MG63 (cell line): ENCODE measurements at regions not wholly inside any gene's neighbourhood (a gene's known extent, or its start where the extent isn't known, plus 50 kb on each side); places are given as distances from the start of the nearest gene placed in this dataset.

ENCODE experiments used
- DNase-seq: peaks from one replicate; pipeline ENCODE4 v3.0.0-alpha.2; 2020
- H3K27me3 ChIP-seq: fragments of 250-450 bp; sonication (Bioruptor Pico); 2 replicates; pipeline ENCODE4 v1.5.1; 2020; ENCODE audit warnings: mild to moderate bottlenecking, moderate library complexity
- H3K36me3 ChIP-seq: fragments of 250-450 bp; sonication (Bioruptor Pico); 2 replicates; pipeline ENCODE4 v1.5.1; 2020; ENCODE audit warnings: mild to moderate bottlenecking, moderate library complexity
- H3K4me3 ChIP-seq: fragments of 250-450 bp; sonication (Bioruptor Pico); 2 replicates; pipeline ENCODE4 v1.5.1; 2020; ENCODE audit warnings: mild to moderate bottlenecking, moderate library complexity
- H3K9me3 ChIP-seq: fragments of 250-450 bp; sonication (Bioruptor Pico); 2 replicates; pipeline ENCODE4 v1.5.1; 2020; ENCODE audit warnings: mild to moderate bottlenecking, moderate library complexity

DNA sequence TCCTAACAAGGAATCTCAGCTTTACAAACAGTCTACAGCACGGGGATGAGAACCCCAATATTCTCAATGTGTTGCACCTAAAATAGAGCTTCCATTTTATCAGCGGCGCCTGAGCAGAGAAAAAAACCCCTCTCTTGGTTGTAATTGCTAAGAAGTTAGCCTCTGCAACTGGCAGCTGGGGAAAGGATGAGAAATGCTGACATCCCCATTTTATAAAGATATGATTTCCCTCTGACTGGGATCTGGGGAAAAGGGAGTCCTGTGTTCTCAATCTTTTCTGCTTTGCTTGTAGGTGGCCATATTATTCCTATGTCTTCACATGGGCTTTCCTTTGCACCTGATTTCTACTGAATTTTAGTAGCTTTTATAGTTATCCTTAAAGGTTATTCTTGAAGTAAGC, 981.4 kb upstream of the DDX18 start:
- Histone ChIP-seq H3K36me3 (no peaks in the 10 kb centered on the region), H3K27me3 (no peaks in the 10 kb centered on the region), H3K4me3 (no peak overlapping the region), H3K9me3 (peaks cover 4% of the 10 kb centered on the region; the same call in 1 of the 2 replicates)
- no peak for DNase-seq

DNA sequence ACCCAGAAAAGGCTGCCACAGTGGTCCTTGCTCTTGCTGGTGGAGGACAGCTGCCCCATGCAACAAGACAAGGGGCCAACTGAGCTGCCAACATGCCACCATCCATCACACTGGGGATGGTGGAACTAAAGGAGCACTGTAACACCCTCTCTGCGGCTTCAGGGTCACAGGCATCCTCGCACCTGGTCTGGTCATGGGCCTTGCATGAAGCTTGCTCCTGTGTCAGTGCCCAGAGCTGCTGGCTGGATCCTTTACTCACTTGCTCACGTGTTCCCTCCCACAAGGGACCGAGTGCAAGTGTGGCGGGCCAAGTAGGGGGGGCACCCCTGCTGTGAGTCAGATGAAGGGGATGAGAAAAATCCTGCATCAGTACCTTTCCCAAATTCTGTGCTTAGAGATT, 972.3 kb upstream of the DDX18 start:
- H3K27me3 ChIP-seq: no peaks in the 10 kb centered on the region; the same call in 1 of the 2 replicates
- H3K36me3 ChIP-seq: no peaks in the 10 kb centered on the region
- no peak for DNase-seq
- H3K4me3 ChIP-seq: no peak overlapping the region
- H3K9me3 ChIP-seq: no peaks in the 10 kb centered on the region

DNA sequence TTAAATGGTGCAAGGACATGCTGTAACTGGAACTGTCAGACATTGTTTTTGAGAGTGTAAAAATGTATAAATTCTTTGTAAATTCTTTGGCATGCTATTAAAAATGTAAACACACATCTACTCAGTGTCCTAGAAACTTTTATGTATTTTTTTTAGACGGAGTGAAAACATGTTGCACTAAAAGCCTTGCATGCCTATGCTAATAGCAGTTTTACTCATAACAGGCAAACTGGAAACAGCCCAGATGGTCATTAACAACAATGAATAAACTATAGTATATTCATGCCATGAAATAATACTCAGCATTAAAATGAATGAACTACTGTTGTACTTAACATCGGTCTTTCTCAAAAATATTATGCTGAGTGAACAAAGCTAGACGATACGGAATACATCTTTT, 954.8 kb upstream of the DDX18 start:
- H3K4me3 ChIP-seq: no peak overlapping the region
- no peaks in the 10 kb centered on the region for H3K36me3 ChIP-seq
- H3K9me3 ChIP-seq: peaks cover 7% of the 10 kb centered on the region
- no peak for DNase-seq
- H3K27me3 ChIP-seq: no peaks in the 10 kb centered on the region

DNA sequence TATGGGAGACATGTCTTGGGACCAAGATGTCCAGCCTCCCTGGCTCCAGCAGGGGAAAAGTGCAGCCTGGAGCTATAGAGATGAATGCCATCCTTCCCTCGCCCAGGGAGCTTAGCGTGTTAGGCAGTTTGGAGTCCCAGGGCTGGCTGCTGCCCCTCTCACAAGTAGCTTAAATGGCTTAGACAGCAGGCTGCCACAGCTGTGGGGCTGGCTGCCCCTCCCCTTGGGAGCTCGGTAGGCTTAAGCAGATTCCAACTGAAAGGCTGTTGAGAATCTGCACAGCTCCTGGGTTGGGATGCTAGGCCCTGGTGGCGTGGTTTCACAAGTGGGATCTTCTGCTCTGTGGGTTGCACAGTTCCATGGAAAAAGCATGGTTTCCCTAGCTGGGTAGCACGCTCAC, 940.5 kb upstream of the DDX18 start:
- Histone ChIP-seq H3K4me3 (no peak overlapping the region), H3K36me3 (no peaks in the 10 kb centered on the region), H3K9me3 (no peaks in the 10 kb centered on the region), H3K27me3 (no peaks in the 10 kb centered on the region)
- no peak for DNase-seq

DNA sequence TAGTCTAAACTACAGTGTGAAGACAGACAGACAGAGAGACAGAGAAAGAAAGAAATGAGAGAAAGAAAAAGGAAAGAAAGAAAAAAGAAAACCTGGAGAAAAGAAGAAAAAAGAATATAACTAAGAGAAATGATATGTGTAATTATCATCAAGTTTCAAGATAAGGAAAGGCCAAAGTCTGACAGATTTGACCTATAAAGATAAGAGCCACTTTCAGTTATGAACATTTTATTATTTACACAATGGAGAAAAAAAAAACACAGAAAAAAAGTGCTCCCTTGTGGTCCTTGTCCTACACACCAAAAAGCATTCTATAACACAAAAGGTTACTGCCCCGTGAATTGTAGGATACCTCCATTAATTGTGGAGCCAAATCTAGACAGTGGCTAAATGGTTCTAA, 937.2 kb upstream of the DDX18 start:
- Histone ChIP-seq H3K36me3 (no peaks in the 10 kb centered on the region), H3K27me3 (no peaks in the 10 kb centered on the region), H3K4me3 (no peak overlapping the region), H3K9me3 (no peaks in the 10 kb centered on the region)
- DNase-seq: no peak

DNA sequence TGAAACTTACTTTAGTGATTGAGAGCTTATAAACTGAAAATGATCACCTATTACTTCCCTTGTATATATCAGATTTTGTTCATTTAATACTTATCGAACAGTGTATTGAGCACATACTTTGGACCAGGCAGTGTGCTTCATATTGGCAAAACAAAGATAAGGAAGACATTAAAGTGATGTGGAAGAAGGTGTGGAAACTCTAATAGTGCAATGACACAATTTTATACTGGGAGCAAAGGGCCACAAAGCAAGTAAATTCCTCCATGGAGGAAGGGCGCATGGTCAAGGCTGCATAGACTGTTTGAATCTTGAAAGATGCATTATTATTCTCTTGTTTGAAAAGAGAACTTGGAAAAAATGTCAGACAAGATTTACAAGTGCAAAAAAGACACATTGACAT, 936.5 kb upstream of the DDX18 start:
- no peaks in the 10 kb centered on the region for H3K27me3 ChIP-seq
- H3K36me3 ChIP-seq: no peaks in the 10 kb centered on the region
- H3K9me3 ChIP-seq: no peaks in the 10 kb centered on the region
- no peak overlapping the region for H3K4me3 ChIP-seq
- DNase-seq: no peak

DNA sequence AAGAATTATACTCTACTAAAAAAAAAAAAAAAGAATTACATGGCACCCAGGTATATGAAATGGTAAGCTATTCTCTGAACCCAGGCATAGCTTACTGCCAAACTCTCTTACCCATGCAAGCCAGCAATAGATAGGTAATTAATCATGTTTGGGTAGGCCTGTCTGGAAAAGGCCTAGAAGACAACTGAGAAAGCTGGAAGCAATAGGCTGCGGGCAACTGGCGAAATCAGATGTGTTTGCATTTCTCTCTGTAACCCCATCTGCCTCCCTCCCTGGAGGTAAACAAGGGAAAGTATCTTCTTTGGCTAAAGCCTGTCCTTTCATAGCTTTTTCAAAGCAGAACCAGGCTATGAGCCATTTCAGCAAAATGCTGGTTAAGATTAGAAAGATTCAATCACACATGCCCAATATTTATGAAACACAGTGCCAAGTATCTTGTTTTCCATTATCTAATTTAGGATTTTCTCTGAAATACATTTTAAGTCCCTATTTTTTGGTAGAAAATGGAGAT, 934.8 kb upstream of the DDX18 start:
- DNase-seq: no peak
- Histone ChIP-seq H3K9me3 (no peaks in the 10 kb centered on the region), H3K36me3 (no peaks in the 10 kb centered on the region), H3K4me3 (no peak overlapping the region), H3K27me3 (no peaks in the 10 kb centered on the region)

DNA sequence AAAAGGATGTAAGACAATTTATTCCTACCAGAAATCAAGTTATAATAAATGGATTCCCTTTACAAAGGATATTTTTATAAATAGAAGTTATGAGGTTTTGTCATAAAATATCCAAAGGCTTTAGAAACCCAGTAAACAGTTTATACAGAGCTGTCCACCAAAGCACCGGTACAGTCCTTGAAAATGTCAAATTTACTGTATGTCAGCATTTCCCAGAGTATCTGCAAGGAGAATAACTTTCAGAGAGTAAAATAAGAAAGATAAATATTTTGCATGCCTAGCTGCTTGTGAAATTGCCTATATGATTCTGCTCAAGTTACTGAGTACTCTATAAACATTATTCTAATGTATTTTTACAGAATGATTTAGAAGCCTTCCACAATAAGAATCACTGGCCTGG, 923.3 kb upstream of the DDX18 start:
- Histone ChIP-seq H3K9me3 (peaks cover 6% of the 10 kb centered on the region), H3K36me3 (no peaks in the 10 kb centered on the region)
- no peak for DNase-seq

DNA sequence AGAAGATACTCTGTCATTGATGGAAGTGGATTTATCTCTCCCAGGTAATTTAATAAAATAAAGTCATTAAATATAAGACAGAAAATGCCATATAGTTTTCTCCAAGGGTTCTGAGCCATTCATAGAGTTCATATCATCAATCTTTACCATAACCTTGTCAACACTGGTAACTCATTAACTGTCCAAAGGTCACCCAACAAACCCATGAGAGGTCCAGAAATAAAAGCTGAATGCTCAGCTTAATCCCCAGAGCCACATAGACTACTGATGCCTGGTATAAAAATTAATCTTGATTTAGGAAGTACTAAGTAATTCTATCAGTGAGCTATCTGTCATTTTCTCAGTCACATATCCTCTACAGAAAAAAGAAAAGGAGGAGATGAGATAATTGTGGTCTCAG, 903.0 kb upstream of the DDX18 start:
- H3K27me3 ChIP-seq: no peaks in the 10 kb centered on the region
- DNase-seq: no peak
- no peaks in the 10 kb centered on the region for H3K36me3 ChIP-seq
- H3K9me3 ChIP-seq: no peaks in the 10 kb centered on the region
- H3K4me3 ChIP-seq: no peak overlapping the region

More for the DNA sequence above, 923.3 kb upstream of the DDX18 start:
- H3K27me3 ChIP-seq: no peaks in the 10 kb centered on the region
- no peak overlapping the region for H3K4me3 ChIP-seq

DNA sequence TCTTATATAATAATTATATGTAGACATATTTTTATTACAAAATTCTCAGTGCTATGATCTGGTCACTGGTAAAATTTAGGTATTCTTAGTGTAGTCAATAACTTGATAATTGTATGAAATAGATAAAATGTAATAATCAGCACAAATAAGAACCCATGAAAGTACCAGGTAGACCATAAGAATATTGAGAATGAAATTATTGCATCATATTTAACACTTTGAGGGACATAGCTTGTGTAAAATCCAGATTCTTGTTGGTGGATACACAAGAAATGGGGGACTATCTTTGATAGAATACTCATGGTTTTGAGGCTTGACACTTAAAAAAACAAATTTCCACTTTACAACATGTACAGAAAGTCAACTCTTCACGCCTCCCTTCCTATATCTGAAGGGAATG, 898.8 kb upstream of the DDX18 start:
- H3K27me3 ChIP-seq: no peaks in the 10 kb centered on the region
- no peak for DNase-seq
- H3K9me3 ChIP-seq: no peaks in the 10 kb centered on the region
- no peaks in the 10 kb centered on the region for H3K36me3 ChIP-seq
- no peak overlapping the region for H3K4me3 ChIP-seq

DNA sequence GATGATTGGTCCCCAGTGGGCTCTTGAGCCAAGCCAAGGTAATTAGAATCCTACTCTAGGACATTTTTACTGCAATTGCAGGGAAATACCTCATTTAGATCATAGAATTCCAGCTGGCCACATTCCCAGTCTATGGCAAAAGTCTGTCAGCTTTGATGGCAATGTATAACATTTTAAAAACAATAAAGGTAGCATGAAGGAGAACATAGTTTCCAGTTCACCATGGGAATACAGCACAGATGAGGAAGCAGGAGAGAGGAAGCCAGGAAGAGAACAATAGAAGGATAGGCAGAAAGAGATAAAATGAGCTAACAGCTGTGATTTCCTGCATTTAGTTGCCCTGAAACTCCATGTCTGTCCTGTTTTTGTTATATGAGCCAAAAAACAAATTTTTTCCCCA, 897.3 kb upstream of the DDX18 start:
- Histone ChIP-seq H3K27me3 (no peaks in the 10 kb centered on the region), H3K36me3 (no peaks in the 10 kb centered on the region), H3K4me3 (no peak overlapping the region), H3K9me3 (no peaks in the 10 kb centered on the region)
- DNase-seq: no peak

DNA sequence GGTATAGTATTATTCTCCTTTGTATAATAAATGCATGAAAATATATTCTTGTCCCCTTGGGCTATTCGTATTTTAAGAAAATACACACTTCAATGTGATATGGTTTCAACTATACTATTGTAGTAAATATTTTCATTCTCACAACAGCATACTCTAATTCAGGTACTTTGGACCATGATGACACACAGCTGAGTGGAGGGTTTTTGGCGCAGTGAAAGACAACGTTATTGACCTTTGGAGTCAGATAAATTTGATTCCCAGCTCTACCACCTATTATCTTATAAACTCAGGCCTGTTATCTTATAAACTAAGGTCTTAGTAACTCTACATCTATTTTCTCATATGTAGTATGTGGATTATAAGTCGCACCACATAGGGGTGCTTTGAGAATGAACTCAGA, 895.9 kb upstream of the DDX18 start:
- DNase-seq: no peak
- no peaks in the 10 kb centered on the region for H3K36me3 ChIP-seq
- H3K4me3 ChIP-seq: no peak overlapping the region
- H3K27me3 ChIP-seq: no peaks in the 10 kb centered on the region
- no peaks in the 10 kb centered on the region for H3K9me3 ChIP-seq

DNA sequence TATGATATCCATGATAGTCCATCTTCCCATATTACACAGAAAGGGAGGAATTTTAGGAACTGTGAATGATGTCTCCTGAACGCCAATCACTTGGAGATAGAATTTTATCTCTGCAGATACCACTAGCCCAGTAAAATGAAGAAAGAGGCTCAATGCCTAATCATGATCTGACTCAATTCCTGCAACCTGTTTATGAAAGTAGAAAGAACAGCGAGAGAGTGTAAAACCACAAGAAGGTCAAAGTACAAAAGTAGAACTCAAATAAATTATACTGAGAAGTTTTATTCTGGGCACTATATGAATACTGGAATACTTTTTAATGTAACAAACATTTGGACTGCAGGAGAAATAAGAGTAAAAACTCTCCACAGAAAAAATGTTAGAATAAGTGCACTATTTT, 892.1 kb upstream of the DDX18 start:
- no peaks in the 10 kb centered on the region for H3K27me3 ChIP-seq
- no peak for DNase-seq
- no peak overlapping the region for H3K4me3 ChIP-seq
- no peaks in the 10 kb centered on the region for H3K9me3 ChIP-seq
- no peaks in the 10 kb centered on the region for H3K36me3 ChIP-seq

DNA sequence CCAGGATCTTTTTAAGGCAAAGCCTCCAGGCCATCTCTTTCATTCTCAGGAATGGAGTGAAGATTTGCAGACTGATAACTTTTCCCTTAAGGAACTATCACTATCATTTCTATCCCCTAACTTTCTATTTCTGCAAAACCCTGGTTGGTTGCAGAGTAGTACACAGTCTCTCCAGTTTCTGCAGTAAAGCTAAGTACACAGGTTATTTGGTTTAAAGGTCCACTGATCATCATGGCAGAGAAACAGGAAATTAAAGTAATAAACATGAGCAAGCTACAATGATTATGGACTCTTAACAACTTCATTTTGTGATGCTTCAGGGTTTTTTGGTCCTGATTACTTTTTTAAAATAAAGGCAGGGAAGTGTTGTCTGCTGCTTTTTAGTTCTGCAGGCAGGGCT, 890.0 kb upstream of the DDX18 start:
- no peak for DNase-seq
- no peaks in the 10 kb centered on the region for H3K36me3 ChIP-seq
- H3K27me3 ChIP-seq: no peaks in the 10 kb centered on the region
- no peaks in the 10 kb centered on the region for H3K9me3 ChIP-seq
- no peak overlapping the region for H3K4me3 ChIP-seq

DNA sequence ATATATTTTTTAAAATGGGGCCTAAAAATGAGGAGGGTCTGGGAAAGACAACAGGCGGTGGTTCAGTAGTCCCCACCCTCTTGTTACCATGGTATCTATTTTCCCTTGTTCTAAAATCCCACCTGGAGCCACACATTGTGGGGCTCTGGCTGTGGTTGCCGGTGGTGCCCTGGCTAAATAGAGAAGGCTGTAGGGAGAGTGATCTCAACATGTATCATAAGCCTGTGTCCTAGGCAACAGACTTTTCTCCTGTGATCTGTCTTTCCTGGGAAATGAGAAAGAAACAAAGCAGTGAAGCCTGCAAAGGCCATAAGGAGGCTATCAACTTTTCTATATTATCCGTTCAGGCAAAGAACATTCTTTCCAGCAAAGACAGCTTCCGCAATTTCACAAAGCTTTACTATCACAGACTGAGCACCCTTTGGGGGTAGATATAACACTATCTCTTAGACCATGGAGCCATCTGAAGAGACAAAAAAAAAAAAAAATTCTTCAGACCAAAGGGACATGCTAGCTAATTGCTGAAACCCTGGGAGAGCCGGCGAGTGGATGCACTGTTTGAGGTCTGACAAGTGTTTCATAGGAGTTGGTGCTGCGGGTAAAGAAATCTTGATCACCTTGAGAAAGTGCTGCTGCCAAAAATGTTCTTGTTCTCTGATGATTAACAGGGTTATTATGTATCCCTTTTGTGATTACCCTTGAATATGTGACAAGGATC, 879.2 kb upstream of the DDX18 start:
- no peaks in the 10 kb centered on the region for H3K9me3 ChIP-seq
- H3K4me3 ChIP-seq: no peak overlapping the region
- DNase-seq: no peak
- H3K36me3 ChIP-seq: no peaks in the 10 kb centered on the region
- no peaks in the 10 kb centered on the region for H3K27me3 ChIP-seq

DNA sequence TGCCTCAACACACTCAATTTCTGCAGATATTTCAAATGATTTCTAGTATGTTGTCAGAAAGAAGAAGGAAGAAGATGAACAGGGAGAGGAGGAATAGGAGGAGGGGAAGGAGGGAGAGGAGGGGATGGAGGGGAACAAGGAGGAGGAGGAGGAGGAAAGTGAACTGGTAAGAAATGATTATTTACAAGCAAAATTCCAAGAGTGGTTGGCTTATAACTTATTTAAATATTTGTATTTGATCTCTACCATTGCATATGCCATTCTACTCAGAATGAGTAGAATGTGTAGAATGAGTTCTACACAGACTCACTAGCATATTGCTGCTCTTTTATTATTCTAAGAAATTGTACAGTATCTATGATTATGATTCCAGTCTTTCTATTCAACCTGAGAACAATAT, 866.2 kb upstream of the DDX18 start:
- Histone ChIP-seq H3K4me3 (no peak overlapping the region), H3K27me3 (no peaks in the 10 kb centered on the region), H3K9me3 (no peaks in the 10 kb centered on the region), H3K36me3 (no peaks in the 10 kb centered on the region)
- no peak for DNase-seq

DNA sequence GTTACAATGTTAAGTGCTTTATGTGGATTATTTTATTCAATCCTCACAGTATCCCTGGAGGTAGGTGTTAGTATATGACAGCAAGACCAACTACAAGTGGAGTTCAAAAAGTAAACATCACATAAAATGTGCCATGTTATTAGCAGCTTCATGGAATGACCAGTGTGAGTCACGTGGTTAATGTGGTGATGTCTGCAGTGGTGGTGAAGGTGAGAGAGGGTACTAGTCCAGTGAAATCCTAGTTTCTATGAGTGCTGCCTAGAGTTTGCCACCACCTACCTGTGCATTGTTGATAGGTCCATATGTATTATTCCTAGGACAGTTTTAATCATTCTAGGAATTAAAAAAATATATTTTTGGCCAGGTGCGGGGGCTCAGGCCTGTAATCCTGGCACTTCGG, 865.2 kb upstream of the DDX18 start:
- no peaks in the 10 kb centered on the region for H3K36me3 ChIP-seq
- no peak for DNase-seq

DNA sequence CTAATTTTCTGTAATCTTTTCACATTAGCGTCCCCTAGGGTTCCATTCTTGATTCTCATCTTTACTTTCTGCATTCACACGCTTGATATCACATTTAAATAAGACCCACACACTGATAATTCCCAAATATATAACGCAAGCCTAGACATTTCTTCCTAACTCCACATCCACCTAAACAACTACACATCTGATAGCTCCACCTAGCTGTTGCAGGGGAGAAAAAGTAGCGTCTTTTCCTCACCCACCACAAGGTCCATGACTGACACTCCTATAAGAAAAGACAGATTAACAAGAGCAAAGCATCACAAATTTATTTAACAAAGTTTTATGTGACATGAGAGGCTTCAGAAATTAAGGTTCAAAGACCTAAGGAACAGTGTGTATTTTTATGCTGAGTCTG, 862.2 kb upstream of the DDX18 start:
- Histone ChIP-seq H3K36me3 (no peaks in the 10 kb centered on the region), H3K9me3 (peaks cover 13% of the 10 kb centered on the region)
- no peak for DNase-seq

More for the DNA sequence above, 865.2 kb upstream of the DDX18 start:
- no peak overlapping the region for H3K4me3 ChIP-seq
- H3K9me3 ChIP-seq: no peaks in the 10 kb centered on the region
- no peaks in the 10 kb centered on the region for H3K27me3 ChIP-seq

DNA sequence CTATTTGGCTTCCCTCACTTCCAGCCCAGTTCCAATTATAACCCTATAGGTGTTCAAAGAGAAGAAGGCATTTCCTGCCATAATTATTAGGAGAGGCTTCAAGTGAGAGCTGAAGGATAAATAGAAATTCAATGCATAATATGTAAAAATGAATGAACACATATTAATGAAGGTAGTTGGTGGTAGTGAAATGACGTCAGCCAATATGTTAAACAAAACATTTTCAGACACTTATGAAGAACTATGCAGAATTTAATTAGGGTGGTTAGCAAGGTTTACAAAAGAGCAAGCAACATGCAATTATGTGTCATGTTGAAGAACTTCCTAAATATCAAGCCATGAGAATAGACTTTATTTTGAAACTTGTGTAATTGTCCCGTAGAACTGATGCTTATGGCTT, 858.8 kb upstream of the DDX18 start:
- Histone ChIP-seq H3K27me3 (no peaks in the 10 kb centered on the region), H3K36me3 (no peaks in the 10 kb centered on the region), H3K9me3 (peaks cover 13% of the 10 kb centered on the region), H3K4me3 (no peak overlapping the region)
- DNase-seq: no peak

More for the DNA sequence above, 862.2 kb upstream of the DDX18 start:
- H3K27me3 ChIP-seq: no peaks in the 10 kb centered on the region
- H3K4me3 ChIP-seq: no peak overlapping the region
